ENCODE measurements at regions not wholly inside any gene's neighbourhood (a gene's known extent, or its start where the extent isn't known, plus 50 kb on each side); places are given as distances from the start of the nearest gene placed in this dataset.

- H3K4me1 ChIP-seq (ENCODE audit: insufficient read depth, low read length) = no peaks in the 10 kb centered on the region
- TF ChIP-seq CTCF (IDR thresholded peaks at IDR 0.05; ENCODE audit: borderline replicate concordance, extremely low read depth, low read length, poor library complexity, severe bottlenecking) (no peak), EZH2 (IDR thresholded peaks at IDR 0.05; ENCODE audit: borderline replicate concordance, low read depth, low read length, severe bottlenecking) (no peak)
- no peak overlapping the region for H2AFZ ChIP-seq (ENCODE audit: low read depth, low read length)
- no peaks in the 10 kb centered on the region for H3K27me3 ChIP-seq (ENCODE audit: insufficient read depth, low read length, poor library complexity)
- H3K9me3 ChIP-seq (ENCODE audit: insufficient read depth, low read length, severe bottlenecking) = no peaks in the 10 kb centered on the region
- H3K4me3 ChIP-seq (ENCODE audit: low read depth in 1 of 2, low read length in 2 of 2) = no peak overlapping the region
- no peak for ATAC-seq (ENCODE audit: insufficient read depth, low read depth)
- DNase-seq = no peak
- H3K27ac ChIP-seq (ENCODE audit: low read length) = no peak overlapping the region
- no peak overlapping the region for H3K4me2 ChIP-seq (ENCODE audit: insufficient read depth, low read length)
- H3K36me3 ChIP-seq (ENCODE audit: insufficient read depth, low read length) = no peaks in the 10 kb centered on the region
- H3K9ac ChIP-seq (ENCODE audit: low read depth, low read length) = no peak overlapping the region
- no peaks in the 10 kb centered on the region for H4K20me1 ChIP-seq (ENCODE audit: insufficient read depth, low read length)
- no peaks in the 10 kb centered on the region for H3K79me2 ChIP-seq (ENCODE audit: insufficient read depth, low read length)
Observed at GRCh38 chr19:29429581-29429980, 96.2 kb upstream of the VSTM2B start.

- no peak for ATAC-seq (ENCODE audit: insufficient read depth, low read depth)
- H3K9ac ChIP-seq (ENCODE audit: low read depth, low read length) = no peak overlapping the region
- no peak overlapping the region for H3K4me2 ChIP-seq (ENCODE audit: insufficient read depth, low read length)
Observed at GRCh38 chr19:29431332-29431731, 94.5 kb upstream of the VSTM2B start.

GRCh38 chr19:29432677-29433076 lies 93.1 kb upstream of the VSTM2B start:
- Histone ChIP-seq H3K27ac (ENCODE audit: low read length) (no peak overlapping the region), H2AFZ (ENCODE audit: low read depth, low read length) (no peak overlapping the region), H4K20me1 (ENCODE audit: insufficient read depth, low read length) (no peaks in the 10 kb centered on the region), H3K9me3 (ENCODE audit: insufficient read depth, low read length, severe bottlenecking) (no peaks in the 10 kb centered on the region), H3K4me2 (ENCODE audit: insufficient read depth, low read length) (no peak overlapping the region), H3K4me1 (ENCODE audit: insufficient read depth, low read length) (no peaks in the 10 kb centered on the region), H3K4me3 (ENCODE audit: low read depth in 1 of 2, low read length in 2 of 2) (no peak overlapping the region), H3K9ac (ENCODE audit: low read depth, low read length) (no peak overlapping the region), H3K27me3 (ENCODE audit: insufficient read depth, low read length, poor library complexity) (no peaks in the 10 kb centered on the region), H3K36me3 (ENCODE audit: insufficient read depth, low read length) (no peaks in the 10 kb centered on the region), H3K79me2 (ENCODE audit: insufficient read depth, low read length) (no peaks in the 10 kb centered on the region)
- no peak for DNase-seq
- no peak for TF ChIP-seq CTCF (IDR thresholded peaks at IDR 0.05; ENCODE audit: borderline replicate concordance, extremely low read depth, low read length, poor library complexity, severe bottlenecking)
- TF ChIP-seq EZH2 (IDR thresholded peaks at IDR 0.05; ENCODE audit: borderline replicate concordance, low read depth, low read length, severe bottlenecking) = no peak
- no peak for ATAC-seq (ENCODE audit: insufficient read depth, low read depth)

More at GRCh38 chr19:29431332-29431731, 94.5 kb upstream of the VSTM2B start:
- H3K27ac ChIP-seq (ENCODE audit: low read length) = no peak overlapping the region
- no peak for DNase-seq
- no peaks in the 10 kb centered on the region for H3K9me3 ChIP-seq (ENCODE audit: insufficient read depth, low read length, severe bottlenecking)
- H2AFZ ChIP-seq (ENCODE audit: low read depth, low read length) = no peak overlapping the region
- H4K20me1 ChIP-seq (ENCODE audit: insufficient read depth, low read length) = no peaks in the 10 kb centered on the region
- TF ChIP-seq EZH2 (IDR thresholded peaks at IDR 0.05; ENCODE audit: borderline replicate concordance, low read depth, low read length, severe bottlenecking) (no peak), CTCF (IDR thresholded peaks at IDR 0.05; ENCODE audit: borderline replicate concordance, extremely low read depth, low read length, poor library complexity, severe bottlenecking) (no peak)
- H3K27me3 ChIP-seq (ENCODE audit: insufficient read depth, low read length, poor library complexity) = no peaks in the 10 kb centered on the region
- H3K79me2 ChIP-seq (ENCODE audit: insufficient read depth, low read length) = no peaks in the 10 kb centered on the region
- no peak overlapping the region for H3K4me3 ChIP-seq (ENCODE audit: low read depth in 1 of 2, low read length in 2 of 2)
- H3K4me1 ChIP-seq (ENCODE audit: insufficient read depth, low read length) = no peaks in the 10 kb centered on the region
- H3K36me3 ChIP-seq (ENCODE audit: insufficient read depth, low read length) = no peaks in the 10 kb centered on the region

DNA sequence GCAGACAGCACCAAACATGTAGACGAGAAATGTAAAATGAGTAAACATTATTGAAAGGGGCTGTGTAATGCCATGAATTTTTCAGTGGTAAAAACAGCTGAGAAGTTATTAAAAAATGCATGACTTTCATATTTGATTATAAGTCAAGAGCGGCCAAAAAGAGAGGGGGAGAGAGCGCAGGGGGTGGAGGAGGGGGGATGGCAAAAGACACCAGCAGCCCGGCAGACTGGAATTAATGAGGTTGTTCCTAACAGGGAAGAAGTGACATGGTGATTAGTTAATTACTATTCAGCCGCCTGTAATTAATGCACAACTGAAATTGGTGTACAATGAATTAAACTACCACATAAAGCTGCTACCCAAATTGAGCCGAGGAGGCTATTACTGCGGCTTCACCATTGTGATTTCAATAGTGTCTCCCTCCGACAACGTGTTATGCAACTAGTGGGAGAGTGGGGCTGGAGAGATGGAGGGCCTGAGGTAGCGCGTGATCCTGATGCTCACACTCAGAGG lies 89.1 kb upstream of the VSTM2B start:
- Histone ChIP-seq H3K4me1 (ENCODE audit: insufficient read depth, low read length) (no peaks in the 10 kb centered on the region), H2AFZ (ENCODE audit: low read depth, low read length) (no peak overlapping the region), H3K9me3 (ENCODE audit: insufficient read depth, low read length, severe bottlenecking) (no peaks in the 10 kb centered on the region), H3K4me3 (ENCODE audit: low read depth in 1 of 2, low read length in 2 of 2) (no peak overlapping the region), H3K79me2 (ENCODE audit: insufficient read depth, low read length) (no peaks in the 10 kb centered on the region), H4K20me1 (ENCODE audit: insufficient read depth, low read length) (no peaks in the 10 kb centered on the region), H3K27me3 (ENCODE audit: insufficient read depth, low read length, poor library complexity) (no peaks in the 10 kb centered on the region), H3K27ac (ENCODE audit: low read length) (no peak overlapping the region), H3K9ac (ENCODE audit: low read depth, low read length) (no peak overlapping the region), H3K36me3 (ENCODE audit: insufficient read depth, low read length) (no peaks in the 10 kb centered on the region), H3K4me2 (ENCODE audit: insufficient read depth, low read length) (no peak overlapping the region)
- DNase-seq (no peak), ATAC-seq (ENCODE audit: insufficient read depth, low read depth) (no peak)
- no peak for TF ChIP-seq EZH2 (IDR thresholded peaks at IDR 0.05; ENCODE audit: borderline replicate concordance, low read depth, low read length, severe bottlenecking)
- TF ChIP-seq CTCF (IDR thresholded peaks at IDR 0.05; ENCODE audit: borderline replicate concordance, extremely low read depth, low read length, poor library complexity, severe bottlenecking) = no peak

Measured in DND-41 (cell line).